HG03378 (cell line): ENCODE measurements at regions not wholly inside any gene's neighbourhood (a gene's known extent, or its start where the extent isn't known, plus 50 kb on each side); places are given as distances from the start of the nearest gene placed in this dataset.

Experiments used
- ATAC-seq: cut with Tn5 transposase; IDR thresholded peaks from one replicate; pipeline ENCODE4 v1.9.1; 2021; ENCODE audit warnings: mild to moderate bottlenecking, moderate library complexity; ENCODE audit not compliant: unreplicated experiment

- no peak for ATAC-seq
These were observed 1043.9 kb upstream of the POU3F3 start for GRCh38 chr2:103809941-103810441.

- no peak for ATAC-seq
These were observed 1043.0 kb upstream of the POU3F3 start for GRCh38 chr2:103810875-103811274.

GRCh38 chr2:103814016-103814415 is 1039.9 kb upstream of the POU3F3 start:
- ATAC-seq: no peak

GRCh38 chr2:103815731-103816130 is 1038.2 kb upstream of the POU3F3 start:
- no peak for ATAC-seq

- ATAC-seq: no peak
These were observed 1036.2 kb upstream of the POU3F3 start for GRCh38 chr2:103817746-103818145.

- ATAC-seq: no peak
These were observed 1035.7 kb upstream of the POU3F3 start for GRCh38 chr2:103818176-103818575.

GRCh38 chr2:103819599-103819998 is 1034.3 kb upstream of the POU3F3 start:
- ATAC-seq: no peak

- ATAC-seq: no peak
These were observed 1030.1 kb upstream of the POU3F3 start for GRCh38 chr2:103823847-103824246.

GRCh38 chr2:103847276-103847675 is 1006.6 kb upstream of the POU3F3 start:
- no peak for ATAC-seq

GRCh38 chr2:103859238-103859637 is 994.7 kb upstream of the POU3F3 start:
- no peak for ATAC-seq

GRCh38 chr2:103860016-103860415 is 993.9 kb upstream of the POU3F3 start:
- no peak for ATAC-seq

GRCh38 chr2:103868396-103868795 is 985.5 kb upstream of the POU3F3 start:
- no peak for ATAC-seq

- ATAC-seq: no peak
These were observed 980.1 kb upstream of the POU3F3 start for GRCh38 chr2:103873716-103874351.

GRCh38 chr2:103875131-103875530 is 978.8 kb upstream of the POU3F3 start:
- ATAC-seq: no peak

- ATAC-seq: no peak
These were observed 978.4 kb upstream of the POU3F3 start for GRCh38 chr2:103875531-103875930.

GRCh38 chr2:103876611-103877010 is 977.3 kb upstream of the POU3F3 start:
- no peak for ATAC-seq

GRCh38 chr2:103879101-103879500 is 974.8 kb upstream of the POU3F3 start:
- ATAC-seq: no peak

GRCh38 chr2:103880081-103880834 is 973.7 kb upstream of the POU3F3 start:
- ATAC-seq: no peak

GRCh38 chr2:103887625-103888024 is 966.3 kb upstream of the POU3F3 start:
- no peak for ATAC-seq

- no peak for ATAC-seq
These were observed 957.7 kb upstream of the POU3F3 start for GRCh38 chr2:103896182-103896581.

GRCh38 chr2:103898561-103898960 is 955.4 kb upstream of the POU3F3 start:
- ATAC-seq: no peak

GRCh38 chr2:103902347-103902746 is 951.6 kb upstream of the POU3F3 start:
- ATAC-seq: no peak
